RCC 7860 (cell line): ENCODE measurements at regions not wholly inside any gene's neighbourhood (a gene's known extent, or its start where the extent isn't known, plus 50 kb on each side); places are given as distances from the start of the nearest gene placed in this dataset.
"Not testable (repeated sequence)": the region's sequence is repeated elsewhere in the genome, so short reads cannot be mapped to it uniquely, and the experiment has no call there.

Experiments
- DNase-seq: peaks from one replicate; pipeline ENCODE4 v3.0.0-alpha.2; 2015; ENCODE audit warnings: low spot score
- FAIRE-seq: peaks from 2 replicates; lab custom pipeline; 2012; peaks lifted over from hg19 to GRCh38; lab: Jason Lieb, UNC

DNA sequence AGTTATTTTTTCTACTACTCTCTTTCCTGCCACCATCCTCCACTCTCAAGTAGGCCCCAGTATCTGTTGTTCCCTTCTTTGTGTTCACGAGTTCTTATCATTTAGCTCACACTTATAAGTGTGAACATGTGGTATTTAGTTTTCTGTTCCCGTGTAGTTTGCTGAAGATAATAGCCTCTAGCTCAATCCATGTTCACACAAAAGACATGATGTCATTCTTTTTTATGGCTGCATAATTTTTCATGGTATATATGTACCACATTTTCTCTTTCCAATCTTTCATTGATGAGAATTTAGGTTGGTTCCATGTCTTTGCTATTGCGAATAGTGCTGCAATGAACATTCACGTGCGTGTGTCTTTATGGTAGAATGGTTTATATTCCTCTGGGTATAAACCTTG lies 237.9 kb upstream of the FERMT1 start:
- DNase-seq (no peak), FAIRE-seq (no peak)

DNA sequence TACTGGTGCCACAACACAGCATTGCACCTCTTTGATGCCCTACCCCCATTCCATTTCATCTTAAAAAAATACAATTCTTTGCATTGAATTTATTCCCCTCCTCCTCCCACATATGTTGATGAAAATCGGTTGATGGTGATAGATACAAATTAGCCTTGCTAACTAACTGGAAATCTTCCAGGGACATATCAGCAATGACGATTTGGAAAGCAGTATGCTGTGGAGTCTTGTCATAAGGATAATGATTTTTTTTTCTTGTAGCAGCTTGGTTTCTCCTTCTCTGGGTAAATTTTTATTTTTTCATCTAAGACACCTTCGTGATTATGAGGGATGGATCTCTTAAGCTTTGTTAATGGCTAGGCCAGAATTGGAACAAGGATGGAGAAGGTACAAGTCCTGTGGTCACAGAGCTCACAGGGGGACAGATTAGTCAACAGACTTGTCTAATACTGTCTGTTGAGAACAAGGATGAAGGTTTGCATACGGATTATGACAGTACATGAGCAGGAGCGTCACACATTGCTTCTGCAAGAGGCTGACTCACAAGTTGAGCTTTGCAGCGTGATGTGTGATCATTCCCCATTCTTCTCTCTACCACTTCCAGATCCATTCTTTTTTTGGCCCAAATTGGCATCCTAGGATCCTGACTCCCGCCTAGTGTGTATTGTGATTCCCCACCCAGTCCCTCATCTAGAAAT lies 233.1 kb upstream of the FERMT1 start:
- DNase-seq: no peak
- no peak for FAIRE-seq

DNA sequence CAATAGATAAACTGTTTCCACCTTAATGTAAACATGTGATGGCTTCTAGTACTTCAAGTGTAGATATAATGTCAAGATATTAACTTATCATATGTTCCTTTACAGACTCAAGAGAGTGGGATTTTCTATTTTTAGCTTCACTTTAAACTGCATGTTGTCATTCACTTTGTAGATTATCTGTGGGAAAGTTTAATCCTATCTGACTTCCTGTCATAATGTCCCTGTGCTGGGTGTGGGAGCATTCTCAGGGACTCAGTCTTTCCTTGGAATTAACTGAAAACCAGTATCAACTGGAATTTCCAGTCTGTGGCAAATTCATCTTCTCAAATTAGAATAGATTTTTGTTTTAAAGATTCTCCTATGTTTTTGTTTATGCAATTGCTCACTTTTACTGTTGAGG lies 226.1 kb upstream of the FERMT1 start:
- FAIRE-seq: no peak
- DNase-seq: no peak

DNA sequence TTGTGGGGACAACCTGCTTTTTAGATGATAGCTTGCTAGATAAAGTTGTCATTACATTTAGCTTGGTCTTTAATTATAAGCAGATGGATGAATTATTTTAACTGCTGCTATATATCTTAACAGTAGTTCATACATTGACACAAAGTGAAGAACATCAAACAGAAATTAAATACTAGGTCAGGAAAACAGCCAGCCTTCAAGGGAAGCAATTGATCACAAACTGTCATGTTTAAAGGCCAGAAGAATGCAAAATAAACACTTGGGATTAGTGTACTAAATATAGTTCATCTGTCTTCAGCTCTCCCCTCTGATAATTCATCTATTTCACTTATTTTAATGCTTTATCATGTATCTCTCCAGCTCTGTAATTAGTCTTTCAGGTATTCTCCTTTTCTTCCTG lies 225.1 kb upstream of the FERMT1 start:
- no peak for DNase-seq
- no peak for FAIRE-seq

DNA sequence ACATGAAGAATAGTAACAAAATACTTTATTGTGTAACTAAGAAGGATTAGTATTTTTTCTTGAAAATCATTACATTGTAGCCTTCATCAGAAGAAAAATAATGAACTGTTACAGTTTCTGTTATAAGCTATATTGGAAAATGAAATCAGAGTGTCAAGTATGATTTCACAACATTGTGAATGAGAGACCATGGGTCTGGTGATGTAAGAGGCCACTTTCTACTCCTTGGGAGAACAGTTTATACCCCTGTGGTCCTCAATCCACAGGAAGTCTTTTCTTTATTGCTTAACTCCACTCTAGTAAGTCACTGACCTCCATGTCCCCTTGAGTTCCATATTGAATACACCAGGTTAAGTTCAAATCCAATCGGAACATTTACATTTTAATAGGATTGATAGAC lies 218.7 kb upstream of the FERMT1 start:
- DNase-seq: no peak
- FAIRE-seq: no peak

DNA sequence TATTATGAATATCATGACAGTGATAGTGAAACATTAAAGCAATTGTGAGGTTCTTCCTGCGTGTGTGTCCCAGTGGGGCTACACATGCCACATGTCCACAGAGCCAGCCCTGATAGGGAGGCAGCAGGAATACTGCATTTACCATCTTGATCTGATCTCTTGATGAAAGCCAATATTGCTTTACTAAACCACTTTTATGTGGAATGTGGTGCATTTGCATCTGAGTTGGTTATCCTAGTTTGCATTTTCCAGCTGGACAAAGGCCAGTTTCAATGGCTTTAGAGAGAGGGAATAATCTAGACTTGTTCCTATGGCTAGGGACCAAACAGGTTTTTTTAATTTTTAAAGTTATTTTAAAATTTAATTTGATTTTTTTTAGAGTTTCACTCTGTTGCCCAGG lies 216.3 kb upstream of the FERMT1 start:
- DNase-seq (no peak), FAIRE-seq (no peak)

DNA sequence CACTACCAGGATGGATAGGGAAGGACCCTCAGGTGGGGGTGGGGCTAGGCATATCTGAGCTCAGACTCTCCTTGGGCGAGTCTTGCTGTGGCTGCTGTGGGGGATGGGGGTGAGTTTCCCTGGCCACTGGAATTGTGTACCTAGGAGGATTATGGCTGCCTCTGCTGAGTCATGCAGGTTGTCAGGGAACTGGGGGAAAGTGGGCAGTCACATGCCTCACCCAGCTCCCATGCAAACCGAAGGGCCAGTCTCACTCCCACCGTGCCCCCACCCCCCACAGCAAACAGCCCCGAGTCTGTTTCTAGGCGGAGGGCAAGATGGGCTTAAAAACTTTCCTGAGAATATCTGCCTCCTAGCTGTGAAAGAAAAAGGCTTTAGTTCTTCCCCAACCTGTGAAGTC lies 210.3 kb upstream of the FERMT1 start:
- FAIRE-seq (no peak), DNase-seq (peak; percentile 7)

DNA sequence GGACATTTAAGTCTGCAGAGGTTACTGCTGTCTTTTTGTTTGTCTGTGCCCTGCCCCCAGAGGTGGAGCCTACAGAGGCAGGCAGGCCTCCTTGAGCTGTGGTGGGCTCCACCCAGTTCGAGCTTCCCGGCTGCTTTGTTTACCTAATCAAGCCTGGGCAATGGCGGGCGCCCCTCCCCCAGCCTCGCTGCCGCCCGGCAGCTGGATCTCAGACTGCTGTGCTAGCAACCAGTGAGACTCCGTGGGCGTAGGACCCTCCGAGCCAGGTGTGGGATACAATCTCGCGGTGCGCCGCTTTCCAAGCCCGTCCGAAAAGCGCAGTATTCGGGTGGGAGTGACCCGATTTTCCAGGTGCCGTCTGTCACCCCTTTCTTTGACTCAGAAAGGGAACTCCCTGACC lies 198.4 kb upstream of the FERMT1 start:
- DNase-seq, FAIRE-seq: not testable (repeated sequence)

DNA sequence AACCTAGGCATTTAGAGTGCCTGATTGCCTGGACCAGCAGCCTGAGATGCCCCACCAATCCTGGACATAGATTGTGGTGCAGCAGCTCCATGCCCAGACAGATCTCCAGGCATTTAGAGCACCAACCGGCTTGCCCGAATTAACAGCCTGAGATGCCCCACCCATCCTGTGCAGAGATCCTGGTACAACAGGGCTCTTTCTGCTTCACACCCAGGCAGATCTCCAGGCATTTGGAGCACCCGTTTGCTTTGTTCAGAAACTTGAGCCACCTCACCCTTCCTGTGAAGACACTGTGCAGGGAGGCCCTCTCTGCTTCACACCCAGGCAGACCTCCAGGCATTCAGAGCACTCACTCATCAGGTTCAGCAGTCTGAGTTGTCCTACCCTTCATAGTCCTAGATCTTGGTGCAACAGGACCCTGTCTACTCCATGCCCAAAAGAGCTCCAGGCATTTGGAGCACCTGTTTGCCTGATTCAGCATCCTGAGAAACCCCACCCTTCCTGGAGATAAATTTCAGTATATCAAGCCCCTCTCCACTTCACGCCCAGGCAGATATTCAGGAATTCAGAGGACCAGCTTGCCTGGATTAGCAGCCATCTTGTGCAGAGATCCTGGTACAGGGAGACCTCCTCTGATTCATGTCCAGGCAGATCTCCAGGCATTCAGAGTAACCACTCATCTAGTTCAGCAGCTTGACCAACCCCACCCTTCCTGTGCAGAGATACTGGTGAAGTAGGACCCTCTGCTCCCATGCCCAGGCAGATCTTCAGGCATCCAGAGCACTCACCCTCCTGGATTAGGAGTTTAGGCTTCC lies 189.2 kb upstream of the FERMT1 start:
- FAIRE-seq: no peak
- DNase-seq: no peak

DNA sequence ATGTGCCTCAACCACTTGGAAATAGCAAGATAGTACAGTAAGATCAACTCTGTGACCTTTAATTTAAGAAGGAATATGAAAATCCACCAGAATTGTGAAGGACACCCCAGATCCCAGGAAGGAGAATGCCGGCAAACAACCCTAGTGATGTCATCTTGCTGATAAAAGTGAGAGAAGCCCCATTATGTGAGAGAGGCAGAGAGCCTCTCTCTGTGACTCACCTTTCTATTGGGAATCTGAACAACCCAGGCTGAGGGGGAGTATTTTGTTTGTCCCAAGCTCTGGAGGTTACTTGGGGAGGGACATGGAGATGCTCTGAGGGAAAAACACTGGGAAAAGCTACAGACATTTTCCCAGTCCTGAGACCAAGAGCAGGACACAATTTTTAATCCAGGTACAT lies 188.3 kb upstream of the FERMT1 start:
- FAIRE-seq: no peak

DNA sequence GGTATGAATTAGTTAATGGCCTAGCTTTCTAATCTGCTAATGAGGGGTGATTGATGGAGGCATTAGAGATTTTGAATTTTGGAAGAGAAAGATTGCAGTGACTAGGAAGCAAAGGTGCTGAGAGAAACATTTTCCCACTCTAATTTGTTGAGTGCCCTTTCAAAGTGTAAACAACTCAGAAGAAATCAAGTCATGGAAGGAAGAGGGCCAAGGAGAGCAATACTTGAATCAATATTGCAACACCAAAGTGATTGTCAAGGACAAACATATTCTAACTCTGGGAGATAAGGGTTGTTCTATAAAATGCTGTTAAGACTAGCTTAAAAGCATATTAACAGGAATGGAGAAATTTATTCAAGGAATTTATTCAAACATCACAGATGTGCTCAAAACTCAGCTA lies 182.7 kb upstream of the FERMT1 start:
- no peak for DNase-seq
- FAIRE-seq: no peak

More for the DNA sequence above, 188.3 kb upstream of the FERMT1 start:
- no peak for DNase-seq

DNA sequence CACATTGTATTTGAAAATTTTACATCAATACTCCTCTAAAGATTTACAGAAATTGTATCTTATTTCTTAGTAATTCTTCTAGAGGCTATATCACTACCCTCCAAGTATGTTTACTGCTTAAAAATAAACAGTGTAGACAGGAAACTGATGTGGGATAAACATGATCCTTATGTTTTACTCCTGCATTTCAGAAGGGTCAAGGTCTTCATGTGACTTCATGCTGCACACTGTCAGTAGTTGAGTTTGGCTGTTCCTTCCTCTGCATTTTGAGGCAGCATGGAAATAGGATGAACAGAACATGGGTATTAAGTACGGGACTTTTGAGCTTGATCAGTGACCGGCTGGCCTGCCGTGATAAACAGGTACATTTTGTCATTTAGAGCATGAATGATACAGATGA lies 179.2 kb upstream of the FERMT1 start:
- FAIRE-seq: no peak

DNA sequence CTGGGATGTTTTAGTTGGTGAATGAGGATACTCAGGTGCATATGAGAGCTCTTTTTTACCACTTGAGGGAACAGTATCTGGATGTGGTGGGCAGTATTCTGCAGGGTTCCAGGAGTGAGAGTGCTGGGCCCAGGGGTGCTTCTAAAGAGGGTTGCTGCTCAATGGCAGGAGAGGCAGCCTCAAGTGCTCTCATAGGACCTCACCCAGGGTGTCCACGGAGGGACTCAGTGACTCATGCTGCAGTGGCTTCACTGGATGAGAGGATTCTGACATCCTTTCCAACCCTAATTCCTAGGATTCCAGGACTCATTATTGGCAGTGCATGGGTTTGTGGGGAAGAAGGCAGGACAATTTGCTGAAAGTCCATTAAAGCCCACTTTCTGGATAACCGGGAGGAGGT lies 176.6 kb upstream of the FERMT1 start:
- no peak for FAIRE-seq
- DNase-seq: no peak

More for the DNA sequence above, 179.2 kb upstream of the FERMT1 start:
- DNase-seq: no peak

DNA sequence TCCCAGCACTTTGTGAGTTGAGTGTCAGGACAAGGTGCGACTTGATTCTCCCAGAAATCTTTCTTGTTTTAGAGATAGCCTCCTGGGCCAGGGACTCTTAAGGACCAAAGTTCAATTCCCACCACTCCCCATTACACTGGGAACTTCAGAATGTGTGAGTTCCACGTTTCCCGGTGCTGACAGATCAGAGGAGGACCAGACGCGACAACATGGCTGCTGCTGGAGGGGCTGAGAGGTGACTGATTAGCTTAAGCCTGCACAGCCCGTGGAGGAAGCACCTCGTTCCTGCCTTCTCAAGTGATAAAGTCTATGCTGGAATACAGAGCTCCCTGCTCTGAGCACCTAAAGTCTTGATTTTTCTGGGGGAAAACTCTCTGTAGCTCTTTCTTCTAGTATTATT lies 175.2 kb upstream of the FERMT1 start:
- DNase-seq: no peak
- no peak for FAIRE-seq

DNA sequence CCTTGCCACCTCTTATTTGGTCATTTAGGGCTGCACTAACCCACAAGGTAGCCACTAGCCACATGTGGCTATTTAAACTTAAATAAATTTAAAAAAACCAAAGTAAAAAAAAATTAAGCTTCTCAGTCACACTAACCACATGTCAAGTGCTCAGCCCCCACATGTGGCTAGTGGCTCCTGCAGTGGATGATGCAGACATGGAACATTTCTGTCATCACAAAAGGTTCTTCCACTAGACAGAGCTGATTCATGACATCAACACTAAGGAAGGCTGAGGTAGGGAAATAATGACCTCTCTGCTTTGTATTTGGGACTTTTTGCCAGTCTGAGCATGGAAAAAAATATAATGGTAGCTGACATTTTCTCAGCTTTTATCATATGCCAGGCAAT lies 173.0 kb upstream of the FERMT1 start:
- FAIRE-seq (no peak), DNase-seq (no peak)

DNA sequence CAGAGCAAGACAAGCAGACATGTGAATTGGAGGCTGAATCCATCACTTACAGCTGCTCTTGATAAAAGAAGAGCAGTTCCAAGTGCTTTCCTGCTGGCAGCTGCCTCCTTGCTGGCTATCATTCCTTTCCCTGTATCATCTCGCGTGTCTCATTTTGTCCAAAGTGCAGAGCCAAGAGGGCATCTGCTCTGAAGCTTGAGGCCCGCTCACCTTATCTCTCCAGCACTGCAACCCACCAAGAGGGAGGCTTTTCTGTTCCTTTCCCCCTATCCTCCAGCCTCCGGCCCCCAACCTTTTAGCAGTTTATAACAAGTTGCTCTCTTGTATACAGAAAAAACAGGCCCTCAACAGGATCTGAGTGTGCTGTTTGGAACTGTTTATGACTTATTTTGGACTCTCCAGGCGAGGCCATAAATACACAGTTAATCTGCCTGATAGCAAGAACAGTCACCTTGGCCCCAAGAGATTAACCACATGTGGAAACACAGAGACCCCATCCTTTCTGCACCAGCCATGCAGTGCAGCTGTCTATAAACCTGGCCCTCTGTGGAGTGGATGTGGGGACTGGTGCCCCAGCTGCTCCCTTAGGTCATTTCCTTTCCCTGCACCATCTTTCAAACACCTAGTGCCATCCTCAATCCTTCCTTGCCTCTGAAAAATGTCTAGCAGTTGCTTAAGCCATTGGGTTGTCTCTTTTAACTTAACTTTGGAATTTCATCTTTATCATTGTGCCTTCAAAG lies 172.5 kb upstream of the FERMT1 start:
- no peak for FAIRE-seq
- DNase-seq: no peak

DNA sequence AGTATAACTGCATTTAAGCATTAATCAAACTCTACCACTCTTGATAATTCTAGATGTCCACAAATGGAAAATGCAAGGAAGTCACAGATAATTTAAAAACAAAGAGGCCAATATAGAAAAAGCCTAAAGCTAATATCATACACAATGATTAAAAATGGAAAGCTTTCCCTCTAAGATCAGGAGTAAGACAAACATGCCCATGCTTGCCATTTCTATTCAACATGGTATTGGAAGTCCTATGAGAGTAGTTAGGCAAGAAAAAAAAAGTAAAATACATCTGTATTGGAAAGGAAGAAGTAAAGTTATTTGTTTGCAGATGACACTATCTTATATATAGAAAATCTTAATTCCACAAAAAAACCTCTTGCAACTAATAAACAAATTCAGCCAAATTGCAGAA lies 164.6 kb upstream of the FERMT1 start:
- DNase-seq: no peak
- FAIRE-seq: no peak

DNA sequence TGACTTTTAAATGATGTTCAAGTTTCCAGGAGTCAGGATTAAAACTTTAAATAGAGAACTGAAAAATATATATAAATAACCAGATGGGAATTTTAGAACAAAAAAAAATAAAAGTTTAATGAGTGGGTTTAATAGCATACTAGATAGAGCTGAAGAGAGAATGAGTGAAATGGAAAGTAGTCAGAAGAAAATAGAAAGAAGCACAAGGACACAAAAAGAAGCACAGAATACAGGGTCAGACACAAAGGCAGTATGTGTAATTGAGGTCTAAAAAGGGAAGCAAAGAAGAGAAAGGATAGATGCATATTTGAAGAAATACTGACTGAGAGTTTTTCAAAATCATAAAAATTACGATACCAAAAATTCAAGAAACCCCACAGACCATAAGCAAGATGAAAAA lies 159.8 kb upstream of the FERMT1 start:
- FAIRE-seq: no peak
- no peak for DNase-seq

DNA sequence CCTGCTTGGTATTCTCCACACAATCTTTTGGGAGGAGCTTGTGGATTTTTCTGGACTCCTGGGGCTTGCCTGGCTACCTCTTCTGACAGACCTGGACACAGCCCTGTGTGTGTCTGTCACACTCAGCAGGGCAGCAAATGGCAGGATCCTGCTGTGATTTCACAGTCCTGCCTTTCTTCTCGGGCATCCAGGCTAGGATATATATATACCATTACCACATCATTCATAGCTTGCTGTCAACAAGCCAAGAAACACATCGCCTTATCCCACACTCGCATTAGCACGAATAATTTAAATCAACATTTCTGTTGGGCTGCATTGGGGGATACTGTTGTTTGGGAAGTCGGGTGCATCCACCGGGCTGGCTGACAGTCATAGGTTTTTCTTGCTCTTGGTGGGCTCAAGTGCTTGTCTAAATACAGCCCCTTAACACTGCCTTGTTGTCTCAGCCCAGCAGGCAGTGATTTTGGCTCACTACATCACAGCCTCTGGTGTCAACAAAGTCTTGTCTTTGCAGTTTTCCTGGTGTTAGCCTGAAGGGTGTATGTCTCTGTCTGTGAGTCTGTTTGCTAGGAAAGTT lies 154.9 kb upstream of the FERMT1 start:
- FAIRE-seq (no peak), DNase-seq (no peak)

DNA sequence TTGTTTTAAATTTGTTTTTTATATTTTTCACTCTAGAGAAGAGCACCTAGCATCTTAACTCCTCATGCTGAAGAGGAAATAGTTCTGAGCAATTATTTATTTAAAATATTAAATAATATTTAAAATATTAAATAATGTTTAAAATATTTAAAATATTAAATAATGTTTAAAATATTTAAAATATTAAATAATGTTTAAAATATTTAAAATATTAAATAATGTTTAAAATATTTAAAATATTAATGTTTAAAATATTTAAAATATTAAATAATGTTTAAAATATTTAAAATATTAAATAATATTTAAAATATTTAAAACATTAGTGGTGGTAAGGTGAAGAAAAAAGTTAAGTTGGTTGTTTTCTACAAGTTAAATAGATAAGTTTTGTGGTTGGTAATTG lies 147.6 kb upstream of the FERMT1 start:
- DNase-seq: not testable (repeated sequence)
- peak; percentile 100 for FAIRE-seq

DNA sequence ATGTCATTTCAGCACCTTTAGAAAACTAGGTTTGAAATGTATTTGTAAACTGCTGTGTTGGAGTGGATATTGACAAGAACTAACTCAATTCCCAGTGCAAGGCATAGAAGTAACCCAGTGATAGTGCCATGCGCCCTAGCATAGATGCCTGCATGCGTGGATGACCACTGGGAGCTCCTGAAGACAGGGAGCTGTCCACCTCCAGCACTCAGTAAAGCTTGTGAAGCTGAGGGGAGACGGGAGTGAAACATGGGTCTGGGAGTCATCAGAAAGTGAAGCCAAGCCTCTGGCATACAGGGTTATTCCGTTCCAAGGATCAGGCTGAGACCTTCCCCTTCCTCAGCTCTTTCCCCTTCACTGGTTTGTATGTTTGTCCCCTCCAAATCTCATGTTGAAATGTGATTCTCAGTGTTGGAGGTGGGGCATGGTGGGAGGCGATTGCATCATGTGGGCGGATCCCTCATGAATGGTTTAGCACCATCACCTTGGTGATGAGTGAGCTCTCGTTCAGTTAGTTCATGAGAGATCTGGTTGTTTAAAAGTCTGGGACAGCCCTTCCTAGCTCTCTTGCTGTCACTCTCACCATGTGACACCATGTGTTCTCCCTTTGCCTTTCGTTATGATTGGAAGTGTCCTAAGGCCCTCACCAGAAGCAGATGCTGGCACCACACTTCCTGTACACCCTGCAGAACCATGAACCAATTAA lies 146.5 kb upstream of the FERMT1 start:
- DNase-seq (no peak), FAIRE-seq (no peak)
